Choroid plexus epithelial cell (primary cell): ENCODE measurements at regions not wholly inside any gene's neighbourhood (a gene's known extent, or its start where the extent isn't known, plus 50 kb on each side); places are given as distances from the start of the nearest gene placed in this dataset.

Source experiments
- DNase-seq: peaks from one replicate; pipeline ENCODE4 v3.0.0-alpha.2; 2010; ENCODE audit warnings: low read depth
- H3K4me3 ChIP-seq: 2 replicates; pipeline ENCODE4 v1.5.1; 2011; ENCODE audit warnings: low read depth, mild to moderate bottlenecking, control low read depth, low read length, moderate library complexity
- CTCF ChIP-seq: conservative IDR thresholded peaks from 2 replicates; pipeline ENCODE4 v1.5.1; 2011; ENCODE audit warnings: low read depth, mild to moderate bottlenecking, control low read depth, inconsistent platforms, low read length, moderate library complexity

- no peak for TF ChIP-seq CTCF
- no peak for DNase-seq
- no peak overlapping the region for H3K4me3 ChIP-seq
These were observed 140.2 kb downstream of the KLF5 start for GRCh38 chr13:73198991-73199411.

GRCh38 chr13:73195091-73195490, 136.3 kb downstream of the KLF5 start:
- H3K4me3 ChIP-seq, result no peak overlapping the region
- DNase-seq, result no peak
- no peak for TF ChIP-seq CTCF

DNA sequence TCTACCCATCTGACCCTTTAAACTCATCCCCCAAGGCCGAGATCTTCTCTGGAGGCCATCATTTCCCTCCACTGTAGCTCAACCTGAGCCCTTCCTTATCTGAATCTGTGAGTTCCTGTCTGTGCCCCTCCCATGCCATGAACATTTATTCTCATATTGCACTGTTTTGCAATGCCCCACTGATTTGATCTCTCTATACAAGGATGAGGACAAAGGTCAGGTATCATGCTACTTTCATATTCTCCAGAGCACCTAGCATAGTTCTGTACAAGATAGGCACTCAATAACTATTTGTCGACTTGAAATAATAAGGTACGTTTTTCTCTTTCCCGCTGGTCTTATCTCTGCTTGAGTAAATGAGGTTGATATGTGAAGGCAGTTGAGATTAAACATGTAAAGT, 135.5 kb downstream of the KLF5 start:
- no peak for DNase-seq
- H3K4me3 ChIP-seq, result no peak overlapping the region
- no peak for TF ChIP-seq CTCF

GRCh38 chr13:73193554-73193953, 134.7 kb downstream of the KLF5 start:
- peak; percentile 41 for DNase-seq
- no peak overlapping the region for H3K4me3 ChIP-seq
- no peak for TF ChIP-seq CTCF

- no peak overlapping the region for H3K4me3 ChIP-seq
- no peak for DNase-seq
- no peak for TF ChIP-seq CTCF
These were observed 131.7 kb downstream of the KLF5 start for GRCh38 chr13:73190477-73190876.

- no peak overlapping the region for H3K4me3 ChIP-seq
- TF ChIP-seq CTCF, result no peak
- DNase-seq, result no peak
These were observed 131.0 kb downstream of the KLF5 start for GRCh38 chr13:73189776-73190175.

GRCh38 chr13:73189362-73189761, 130.6 kb downstream of the KLF5 start:
- DNase-seq, result no peak
- no peak for TF ChIP-seq CTCF
- no peak overlapping the region for H3K4me3 ChIP-seq
